CD4-positive, alpha-beta T cell (primary cell): ENCODE measurements at regions not wholly inside any gene's neighbourhood (a gene's known extent, or its start where the extent isn't known, plus 50 kb on each side); places are given as distances from the start of the nearest gene placed in this dataset.

Experiments used
- ATAC-seq: fragments of 200-7000 bp; cut with Tn5 transposase; one replicate; pipeline ENCODE4 v1.10.0; 2022; ENCODE audit warnings: mild to moderate bottlenecking; ENCODE audit not compliant: poor library complexity
- CTCF ChIA-PET: fragments of 350-600 bp; sonication (Branson Sonifier 250); formaldehyde crosslinking; loops from one replicate; lab custom pipeline; 2021; ENCODE audit warnings: antibody characterized with exemption, inconsistent platforms; lab: Charles Lee
- POLR2A ChIA-PET: fragments of 350-600 bp; sonication (Branson Sonifier 250); formaldehyde crosslinking; loops from one replicate; lab custom pipeline; 2021; ENCODE audit warnings: antibody characterized with exemption, inconsistent platforms; lab: Charles Lee
- DNase-seq, 14 experiments: peaks; one replicate each; pipeline ENCODE4 v3.0.0-alpha.2; 2013 to 2020; ENCODE audit warnings: mixed read lengths in 2 of 14
- H3K27ac ChIP-seq, 2 donors: one replicate each; pipeline versions ENCODE4 v1.5.1 to v1.7.0; 2013; ENCODE audit warnings: low read length in 2 of 2, low read depth in 1 of 2, mild to moderate bottlenecking in 1 of 2
- H3K27me3 ChIP-seq, 2 experiments: 1 replicate in 1 of 2; 2 replicates in 1 of 2; pipeline versions ENCODE4 v1.6.1 to v1.7.0; 2013; ENCODE audit warnings: low read length in 2 of 2, control low read depth in 1 of 2, mild to moderate bottlenecking in 1 of 2, moderate library complexity in 1 of 2; ENCODE audit not compliant: insufficient read depth in 2 of 2, control insufficient read depth in 1 of 2
- H3K36me3 ChIP-seq: one replicate; pipeline ENCODE4 v1.6.1; 2013; ENCODE audit warnings: low read length, control low read depth; ENCODE audit not compliant: insufficient read depth
- H3K4me1 ChIP-seq: one replicate; pipeline ENCODE4 v1.6.1; 2013; ENCODE audit warnings: low read length, control low read depth; ENCODE audit not compliant: insufficient read depth
- H3K4me3 ChIP-seq: one replicate; pipeline ENCODE4 v1.5.1; 2013; ENCODE audit warnings: mild to moderate bottlenecking, low read length, moderate library complexity
- H3K9me3 ChIP-seq, 2 experiments: 1 replicate in 1 of 2; 2 replicates in 1 of 2; pipeline versions ENCODE4 v1.6.1 to v1.7.0; 2013; ENCODE audit warnings: low read length in 2 of 2, mild to moderate bottlenecking in 2 of 2, control low read depth in 1 of 2, moderate library complexity in 1 of 2; ENCODE audit not compliant: control insufficient read depth in 1 of 2, insufficient read depth in 1 of 2
- H3K27ac Mint-ChIP-seq: one replicate; pipeline ENCODE4 v1.8.0; 2020; ENCODE audit warnings: mixed read lengths
- H3K27me3 Mint-ChIP-seq: one replicate; pipeline ENCODE4 v1.8.0; 2021; ENCODE audit warnings: mixed read lengths
- H3K36me3 Mint-ChIP-seq: one replicate; pipeline ENCODE4 v1.8.0; 2021; ENCODE audit warnings: low read depth, mixed read lengths
- H3K4me1 Mint-ChIP-seq: one replicate; pipeline ENCODE4 v1.8.0; 2021; ENCODE audit warnings: low read depth, mixed read lengths
- H3K4me3 Mint-ChIP-seq: one replicate; pipeline ENCODE4 v1.8.0; 2020; ENCODE audit warnings: mild to moderate bottlenecking, mixed read lengths
- H3K9me3 Mint-ChIP-seq: one replicate; pipeline ENCODE4 v1.8.0; 2020; ENCODE audit warnings: mixed read lengths
- CTCF ChIP-seq: fragments of 200-600 bp; IDR thresholded peaks from one replicate; pipeline ENCODE4 v1.8.0; 2022; ENCODE audit warnings: antibody characterized with exemption, mild to moderate bottlenecking
- intact Hi-C, 2 experiments: fragments of 100-400 bp; cut with DNase I in 1 of 2; cut with micrococcal nuclease in 1 of 2; formaldehyde crosslinking; loops; one replicate each; pipeline versions ENCODE4 v1.15.1 to v1.9.0; 2023 to 2025; cut with DNase I, micrococcal nuclease

GRCh38 chr6:22764496-22764895 lies 195.1 kb downstream of the HDGFL1 start:
- Mint-ChIP-seq H3K9me3 (peaks cover under 1% of the 10 kb centered on the region), H3K4me3 (no peak overlapping the region), H3K27me3 (no peaks in the 10 kb centered on the region), H3K27ac (no peak overlapping the region), H3K4me1 (no peaks in the 10 kb centered on the region), H3K36me3 (no peaks in the 10 kb centered on the region)
- H3K4me3 ChIP-seq, result no peak overlapping the region
- H3K27me3 ChIP-seq, result no peaks in the 10 kb centered on the region
- ChIA-PET POLR2A (no interaction called here), CTCF (no interaction called here)
- ATAC-seq (no peak), DNase-seq (no peak)
- H3K4me1 ChIP-seq, result no peaks in the 10 kb centered on the region
- no peak for TF ChIP-seq CTCF
- intact Hi-C loops, result no loop called here
- no peak overlapping the region for H3K27ac ChIP-seq
- no peaks in the 10 kb centered on the region for H3K36me3 ChIP-seq
- peaks cover 0 to 3% of the 10 kb centered on the region in 2 experiments for H3K9me3 ChIP-seq

DNA sequence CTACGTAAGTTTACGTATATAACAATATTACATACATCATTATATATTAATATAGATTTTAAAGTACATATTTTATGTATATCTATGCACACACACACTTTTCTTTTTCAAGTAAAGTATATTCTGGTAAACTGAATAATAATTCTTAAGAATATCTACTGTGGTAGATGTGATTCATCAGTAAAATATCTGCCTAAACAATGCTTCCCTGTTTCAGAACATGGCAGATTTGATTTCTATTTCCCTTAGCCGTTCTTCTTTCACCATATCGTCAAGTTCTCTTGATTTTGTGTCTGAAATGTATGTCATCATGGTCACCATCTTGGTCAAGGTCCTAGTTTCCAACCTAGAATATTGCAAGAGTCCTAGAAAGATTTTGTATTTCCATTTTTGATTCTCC lies 195.6 kb downstream of the HDGFL1 start:
- intact Hi-C loops, result no loop called here
- H3K4me1 ChIP-seq, result no peaks in the 10 kb centered on the region
- no peak for DNase-seq
- no peak overlapping the region for H3K27ac Mint-ChIP-seq
- no peak for ATAC-seq
- no peaks in the 10 kb centered on the region for H3K36me3 Mint-ChIP-seq
- H3K9me3 Mint-ChIP-seq, result peaks cover 2% of the 10 kb centered on the region
- TF ChIP-seq CTCF, result no peak
- H3K4me3 ChIP-seq, result no peak overlapping the region
- CTCF ChIA-PET, result no interaction called here
- H3K27me3 ChIP-seq, result no peaks in the 10 kb centered on the region
- H3K27ac ChIP-seq, result no peak overlapping the region
- H3K4me3 Mint-ChIP-seq, result no peak overlapping the region
- H3K9me3 ChIP-seq, result peaks cover 0 to 3% of the 10 kb centered on the region in 2 experiments
- POLR2A ChIA-PET, result no interaction called here
- no peaks in the 10 kb centered on the region for H3K36me3 ChIP-seq
- H3K27me3 Mint-ChIP-seq, result no peaks in the 10 kb centered on the region
- H3K4me1 Mint-ChIP-seq, result no peaks in the 10 kb centered on the region

- H3K36me3 ChIP-seq, result no peaks in the 10 kb centered on the region
- no peak overlapping the region for H3K27ac ChIP-seq
- POLR2A ChIA-PET, result no interaction called here
- DNase-seq, result no peak
- Mint-ChIP-seq H3K4me1 (no peaks in the 10 kb centered on the region), H3K36me3 (no peaks in the 10 kb centered on the region), H3K4me3 (no peak overlapping the region), H3K27me3 (no peaks in the 10 kb centered on the region), H3K9me3 (peaks cover 2% of the 10 kb centered on the region), H3K27ac (no peak overlapping the region)
- ATAC-seq, result no peak
- no peaks in the 10 kb centered on the region for H3K4me1 ChIP-seq
- intact Hi-C loops, result no loop called here
- H3K9me3 ChIP-seq, result peaks cover 0 to 8% of the 10 kb centered on the region in 2 experiments
- TF ChIP-seq CTCF, result no peak
- no peaks in the 10 kb centered on the region for H3K27me3 ChIP-seq
- CTCF ChIA-PET, result no interaction called here
- H3K4me3 ChIP-seq, result no peak overlapping the region
Measured at GRCh38 chr6:22766979-22767378, 197.6 kb downstream of the HDGFL1 start.
